ENCODE measurements at regions not wholly inside any gene's neighbourhood (a gene's known extent, or its start where the extent isn't known, plus 50 kb on each side); places are given as distances from the start of the nearest gene placed in this dataset.
"Not testable (repeated sequence)": the region's sequence is repeated elsewhere in the genome, so short reads cannot be mapped to it uniquely, and the experiment has no call there.

- no peak for DNase-seq
Observed at GRCh38 chr5:54820346-54821134, 164.9 kb downstream of the ESM1 start.

- no peak for DNase-seq
Observed at GRCh38 chr5:54807421-54807820, 178.0 kb downstream of the ESM1 start.

- DNase-seq = no peak
Observed at GRCh38 chr5:54804521-54804920, 180.9 kb downstream of the ESM1 start.

GRCh38 chr5:54804086-54804485 lies 181.3 kb downstream of the ESM1 start:
- DNase-seq = no peak

- DNase-seq = peak; percentile 15
Observed at GRCh38 chr5:54803471-54804011, 181.9 kb downstream of the ESM1 start.

GRCh38 chr5:54799645-54800044 lies 185.7 kb downstream of the ESM1 start:
- DNase-seq = peak; percentile 92

GRCh38 chr5:54795777-54796176 lies 189.6 kb downstream of the ESM1 start:
- DNase-seq = no peak

- DNase-seq = no peak
Observed at GRCh38 chr5:54795284-54795683, 190.1 kb downstream of the ESM1 start.

- peak; percentile 34 for DNase-seq
Observed at GRCh38 chr5:54794135-54794975, 191.0 kb downstream of the ESM1 start.

- DNase-seq = no peak
Observed at GRCh38 chr5:54793468-54794134, 191.8 kb downstream of the ESM1 start.

GRCh38 chr5:54792611-54793404 lies 192.6 kb downstream of the ESM1 start:
- no peak for DNase-seq

GRCh38 chr5:54787910-54788309 lies 197.5 kb downstream of the ESM1 start:
- not testable (repeated sequence) for DNase-seq

- DNase-seq = peak; percentile 99
Observed at GRCh38 chr5:54785729-54786591, 199.4 kb downstream of the ESM1 start.

- no peak for DNase-seq
Observed at GRCh38 chr5:54778783-54779182, 206.6 kb downstream of the ESM1 start.

- DNase-seq = no peak
Observed at GRCh38 chr5:54775645-54776044, 209.7 kb downstream of the ESM1 start.

GRCh38 chr5:54774281-54775170 lies 210.9 kb downstream of the ESM1 start:
- DNase-seq = no peak

- DNase-seq = peak; percentile 85
Observed at GRCh38 chr5:54772684-54773083, 212.7 kb downstream of the ESM1 start.

- no peak for DNase-seq
Observed at GRCh38 chr5:54772231-54772630, 213.2 kb downstream of the ESM1 start.

- DNase-seq = no peak
Observed at GRCh38 chr5:54769746-54770145, 215.6 kb downstream of the ESM1 start.

GRCh38 chr5:54769072-54769471 lies 216.3 kb downstream of the ESM1 start:
- DNase-seq = no peak
